Fibroblast of the conjunctiva (primary cell): ENCODE measurements at regions not wholly inside any gene's neighbourhood (a gene's known extent, or its start where the extent isn't known, plus 50 kb on each side); places are given as distances from the start of the nearest gene placed in this dataset.
"Not testable (repeated sequence)": the region's sequence is repeated elsewhere in the genome, so short reads cannot be mapped to it uniquely, and the experiment has no call there.

Source experiments
- DNase-seq: peaks from one replicate; pipeline ENCODE4 v3.0.0-alpha.2; 2010; ENCODE audit warnings: low read depth

DNA sequence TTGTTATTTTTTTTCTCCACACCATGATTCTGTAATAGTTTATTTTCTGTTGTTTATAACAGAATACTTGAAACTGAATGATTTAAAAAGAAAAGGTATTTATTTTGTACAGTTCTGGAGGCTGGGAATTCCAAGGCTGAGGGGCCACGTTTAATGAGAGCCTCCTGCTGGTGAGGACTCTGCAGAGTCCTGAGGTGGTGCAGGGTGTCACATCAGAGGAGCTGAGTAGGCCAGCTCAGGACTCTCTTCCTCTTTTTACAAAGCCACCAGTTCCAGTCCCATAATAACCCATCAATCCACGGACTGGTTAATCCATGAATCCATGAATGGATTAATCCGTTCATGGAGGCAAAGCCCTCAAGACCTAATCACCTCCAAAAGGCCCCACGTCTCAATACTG, 71.6 kb downstream of the TFAP2A start:
- no peak for DNase-seq

- DNase-seq = no peak
Observed at GRCh38 chr6:10341605-10342004, 73.3 kb downstream of the TFAP2A start.

- no peak for DNase-seq
Observed at GRCh38 chr6:10338151-10338550, 76.7 kb downstream of the TFAP2A start.

DNA sequence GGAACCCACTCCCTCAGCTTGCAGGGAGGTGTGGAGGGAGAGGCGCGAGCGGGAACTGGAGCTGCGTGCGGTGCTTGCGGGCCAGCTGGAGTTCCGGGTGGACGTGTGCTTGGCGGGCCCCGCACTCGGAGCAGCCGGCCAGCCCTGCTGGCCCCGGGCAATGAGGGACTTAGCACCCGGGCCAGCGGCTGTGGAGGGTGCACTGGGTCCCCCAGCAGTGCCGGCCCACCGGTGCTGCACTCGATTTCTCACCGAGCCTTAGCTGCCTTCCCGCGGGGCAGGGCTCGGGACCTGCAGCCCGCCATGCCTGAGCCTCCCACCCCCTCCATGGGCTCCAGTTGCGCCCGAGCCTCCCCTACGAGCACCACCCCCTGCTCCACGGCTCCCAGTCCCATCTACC, 77.5 kb downstream of the TFAP2A start:
- not testable (repeated sequence) for DNase-seq

DNA sequence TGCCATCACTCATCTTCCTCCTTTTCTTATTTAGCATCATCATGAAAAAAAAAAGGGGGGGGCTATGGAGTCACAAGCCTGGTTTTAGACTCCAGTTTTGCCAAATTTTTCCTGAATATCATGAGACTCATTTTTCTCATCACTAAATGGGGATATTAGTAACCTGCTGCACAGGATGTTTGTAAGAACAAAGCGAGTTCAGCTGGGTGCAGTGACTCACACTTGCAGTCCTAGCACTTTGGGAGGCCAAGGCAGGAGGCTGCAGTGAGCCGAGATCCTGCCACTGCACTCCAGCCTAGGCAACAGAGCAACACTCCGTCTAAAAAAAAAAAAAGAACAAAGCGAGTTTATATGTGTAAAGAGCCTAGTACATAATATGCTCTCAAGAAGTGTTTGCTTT, 82.8 kb downstream of the TFAP2A start:
- no peak for DNase-seq

GRCh38 chr6:10331334-10331968, 83.4 kb downstream of the TFAP2A start:
- no peak for DNase-seq

DNA sequence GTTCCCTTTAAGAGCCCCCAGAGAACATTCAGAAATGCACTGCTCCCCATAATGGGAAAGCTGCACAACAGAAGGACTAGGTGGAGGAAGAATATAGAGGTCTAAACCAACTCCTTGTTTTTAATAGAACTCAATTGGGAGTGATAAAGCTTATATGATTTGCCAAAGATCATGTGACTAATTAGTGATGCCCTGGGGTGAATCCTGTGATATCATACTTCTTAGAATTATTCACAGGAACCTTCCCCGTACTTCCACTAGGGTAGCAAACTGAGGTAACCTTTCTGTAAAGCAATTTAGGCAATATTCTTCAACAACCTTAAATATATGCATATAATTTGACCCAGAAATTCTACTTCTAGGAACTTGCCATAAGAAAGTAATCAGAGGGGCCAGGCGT, 84.4 kb downstream of the TFAP2A start:
- no peak for DNase-seq

DNA sequence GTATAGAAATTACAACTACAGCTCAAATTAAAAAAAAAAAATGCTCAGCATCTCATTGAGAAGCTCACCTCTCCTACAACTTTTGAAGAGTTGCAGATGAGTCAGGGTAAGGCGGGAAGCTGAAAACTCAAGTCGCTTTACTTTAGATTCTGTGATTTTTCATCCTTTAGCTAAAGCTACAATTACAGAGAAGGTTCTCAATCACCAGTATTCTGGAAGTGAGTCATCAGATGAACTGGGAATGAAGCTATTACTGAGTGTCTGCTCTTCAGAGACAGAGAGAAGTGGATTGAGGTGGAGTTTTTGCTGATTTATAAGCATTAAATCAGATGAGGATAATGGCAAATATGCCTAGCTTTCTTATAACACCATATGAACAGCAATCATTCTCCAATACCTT, 91.9 kb downstream of the TFAP2A start:
- no peak for DNase-seq

- DNase-seq = no peak
Observed at GRCh38 chr6:10320291-10320690, 94.6 kb downstream of the TFAP2A start.

- peak; percentile 34 for DNase-seq
Observed at GRCh38 chr6:10316373-10316721, 98.5 kb downstream of the TFAP2A start.

DNA sequence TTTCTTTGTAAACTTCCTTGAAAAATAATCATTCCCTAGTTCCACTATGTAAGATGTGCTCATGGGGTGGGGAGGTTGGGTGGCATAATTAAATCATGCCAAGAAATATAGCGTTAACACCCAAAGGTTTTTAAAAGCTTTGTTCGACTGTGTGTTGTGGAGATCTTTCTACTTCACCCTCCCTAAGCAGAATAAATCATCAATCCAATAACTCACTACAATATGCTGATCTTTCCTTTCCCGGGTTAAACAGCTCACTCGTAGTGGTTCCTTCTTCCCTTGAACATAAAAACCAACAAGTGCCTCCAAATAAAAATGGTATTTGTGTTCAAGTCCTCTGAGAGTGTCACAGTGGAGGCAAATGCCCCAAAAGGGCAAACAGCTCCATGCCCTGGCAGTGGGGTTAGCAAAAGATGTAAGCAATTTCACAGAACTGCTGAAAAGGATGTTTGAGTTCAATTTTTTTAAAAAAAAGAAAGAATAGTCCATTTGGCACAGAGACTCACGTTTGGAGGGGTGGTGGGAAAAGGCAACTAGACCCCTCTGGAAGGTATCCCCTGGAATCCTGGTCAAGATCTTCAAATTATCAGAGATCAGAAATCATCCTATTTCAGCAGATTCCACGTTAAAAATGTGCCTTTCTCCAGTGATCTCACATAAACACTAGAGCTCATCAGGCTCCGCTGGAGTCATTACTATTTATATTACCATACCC, 99.1 kb downstream of the TFAP2A start:
- DNase-seq = no peak

GRCh38 chr6:10315034-10315433, 99.8 kb downstream of the TFAP2A start:
- no peak for DNase-seq

DNA sequence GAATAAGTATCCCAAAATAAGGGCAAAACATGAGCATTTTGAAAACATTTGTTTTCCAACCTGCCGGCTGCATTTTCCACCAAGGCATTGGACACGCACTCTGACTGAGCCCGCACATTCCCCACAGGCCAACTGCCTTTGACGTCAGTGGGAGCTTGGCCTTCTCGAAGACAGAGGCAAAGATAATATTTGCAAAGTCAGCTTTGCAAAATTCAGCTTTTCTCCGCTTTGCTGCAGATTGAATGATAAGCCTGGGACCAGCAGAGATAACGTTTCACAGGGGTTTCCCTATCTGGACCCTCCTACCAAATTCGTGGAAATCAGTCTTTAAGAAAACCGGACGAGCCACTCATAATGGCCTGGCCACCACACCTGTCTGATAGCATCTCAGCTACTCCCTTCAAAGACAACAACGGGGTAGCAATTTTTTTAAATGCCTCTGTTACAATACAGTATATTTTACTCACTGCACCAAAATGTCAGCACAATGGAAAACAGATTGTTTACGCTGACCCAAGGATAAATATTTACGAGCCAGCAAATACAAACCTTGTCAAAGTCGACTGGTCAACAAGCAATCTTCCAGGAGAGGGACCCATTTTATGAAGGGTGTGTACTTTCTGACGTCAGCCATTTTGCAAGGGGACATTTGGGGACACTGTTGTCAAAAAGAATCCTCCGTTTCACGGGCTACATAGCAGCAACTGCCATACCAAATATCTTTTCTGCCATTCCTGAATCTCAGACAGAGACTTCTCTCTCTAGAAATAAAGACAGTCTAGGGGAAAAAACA, 100.5 kb downstream of the TFAP2A start:
- no peak for DNase-seq

DNA sequence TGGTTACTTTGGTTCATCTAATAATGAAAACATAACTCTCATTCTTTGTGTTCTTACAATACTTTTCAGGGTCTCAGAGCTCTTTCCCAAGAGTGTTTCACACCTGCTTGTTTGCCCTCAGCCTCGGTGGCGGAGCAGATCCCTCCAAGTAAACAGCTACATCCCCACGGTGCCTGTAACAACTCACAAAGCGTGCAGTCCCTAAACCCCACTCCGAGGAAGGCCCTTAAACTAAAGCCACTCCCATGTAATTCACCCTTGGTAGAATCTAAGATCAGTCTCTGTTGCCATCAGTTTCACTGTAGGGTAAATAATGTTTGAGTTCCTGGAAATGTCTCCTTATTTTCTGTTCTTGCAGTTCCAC, 101.1 kb downstream of the TFAP2A start:
- DNase-seq = no peak

GRCh38 chr6:10312445-10312844, 102.4 kb downstream of the TFAP2A start:
- no peak for DNase-seq

GRCh38 chr6:10311546-10312405, 103.1 kb downstream of the TFAP2A start:
- DNase-seq = not testable (repeated sequence)

GRCh38 chr6:10310826-10311225, 104.0 kb downstream of the TFAP2A start:
- DNase-seq = no peak

DNA sequence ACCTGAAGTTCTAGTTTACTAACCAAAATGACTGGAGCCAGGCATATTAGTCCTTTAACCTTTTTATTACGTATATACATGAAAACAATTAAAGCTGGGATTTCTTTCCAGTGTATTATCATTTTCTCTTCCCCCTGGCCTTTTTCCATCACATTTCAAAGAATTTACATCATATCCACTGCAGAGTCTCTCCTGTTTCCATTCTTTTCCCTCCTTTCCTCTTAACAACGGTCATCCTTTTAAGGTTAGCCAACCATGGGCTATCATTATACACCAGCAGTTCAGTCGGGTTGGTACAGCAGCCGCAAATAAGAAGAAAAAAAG, 104.6 kb downstream of the TFAP2A start:
- no peak for DNase-seq

GRCh38 chr6:10309457-10310329, 105.2 kb downstream of the TFAP2A start:
- no peak for DNase-seq

- DNase-seq = no peak
Observed at GRCh38 chr6:10307476-10307875, 107.4 kb downstream of the TFAP2A start.

DNA sequence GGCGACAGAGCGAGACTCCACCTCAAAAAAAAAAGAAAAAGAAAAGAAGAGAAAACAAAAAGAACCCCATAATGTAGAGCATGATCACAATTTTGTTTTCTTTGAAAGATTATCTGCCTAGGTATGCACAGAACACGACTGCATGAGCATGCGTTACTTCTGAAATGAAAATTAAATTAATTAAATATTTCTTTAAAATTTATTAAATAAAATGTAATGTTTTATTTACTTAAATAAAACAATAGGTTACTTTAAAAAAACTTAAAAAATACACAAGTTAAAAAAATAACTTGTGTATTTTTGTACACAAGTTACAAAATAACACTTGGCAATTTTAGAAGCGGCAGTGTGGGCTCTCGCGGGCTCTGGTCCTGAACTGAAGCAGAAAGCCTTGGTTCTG, 107.8 kb downstream of the TFAP2A start:
- DNase-seq = no peak
